ENCODE measurements at regions not wholly inside any gene's neighbourhood (a gene's known extent, or its start where the extent isn't known, plus 50 kb on each side); places are given as distances from the start of the nearest gene placed in this dataset.

GRCh38 chrX:117429501-117429900 lies 687.1 kb downstream of the KLHL13 start:
- TF ChIP-seq HDGF (IDR thresholded peaks at IDR 0.05; ENCODE audit: borderline replicate concordance) (no peak), LEF1 (IDR thresholded peaks at IDR 0.05; ENCODE audit: borderline replicate concordance) (no peak), FOXM1 (IDR thresholded peaks at IDR 0.05; ENCODE audit: borderline replicate concordance) (no peak), FOXA1 (IDR thresholded peaks at IDR 0.05) (no peak), L3MBTL2 (conservative IDR thresholded peaks at IDR 0.05) (no peak), SUZ12 (IDR thresholded peaks at IDR 0.05) (no peak), SP1 (IDR thresholded peaks at IDR 0.05) (no peak), BHLHE40 (IDR thresholded peaks at IDR 0.05; ENCODE audit: borderline replicate concordance) (no peak), FOXK2 (IDR thresholded peaks at IDR 0.05) (no peak), PKNOX1 (IDR thresholded peaks at IDR 0.05) (no peak), ZNF384 (IDR thresholded peaks at IDR 0.05) (no peak), NFRKB (IDR thresholded peaks at IDR 0.05) (no peak), ELF4 (IDR thresholded peaks at IDR 0.05) (no peak)

All from HEK293T (cell line).